ENCODE measurements at regions not wholly inside any gene's neighbourhood (a gene's known extent, or its start where the extent isn't known, plus 50 kb on each side); places are given as distances from the start of the nearest gene placed in this dataset.

- TF ChIP-seq EZH2 (IDR thresholded peaks at IDR 0.05; ENCODE audit: borderline replicate concordance, insufficient read depth, low read depth, low read length, poor library complexity, severe bottlenecking) = no peak
- TF ChIP-seq CTCF (IDR thresholded peaks at IDR 0.05) = no peak
These were observed 151.4 kb upstream of the DAAM1 start for GRCh38 chr14:59037086-59037485.

Data from B cell (primary cell).